HUDEP-2 (cell line): ENCODE measurements at regions not wholly inside any gene's neighbourhood (a gene's known extent, or its start where the extent isn't known, plus 50 kb on each side); places are given as distances from the start of the nearest gene placed in this dataset.
"Not testable (repeated sequence)": the region's sequence is repeated elsewhere in the genome, so short reads cannot be mapped to it uniquely, and the experiment has no call there.

Experiments used
- DNase-seq, 76 experiments: peaks; one replicate each; lab custom pipeline; 2025; ENCODE audit not compliant: unreplicated experiment in 76 of 76; lab: John Stamatoyannopoulos, UW

- DNase-seq, result no peak
Measured at GRCh38 chr3:80017369-80017768, 249.6 kb upstream of the ROBO1 start.

GRCh38 chr3:80014576-80014975 is 246.8 kb upstream of the ROBO1 start:
- no peak for DNase-seq

GRCh38 chr3:80010021-80010571 is 242.3 kb upstream of the ROBO1 start:
- no peak for DNase-seq

GRCh38 chr3:80007522-80007921 is 239.7 kb upstream of the ROBO1 start:
- DNase-seq, result no peak

- no peak for DNase-seq
Measured at GRCh38 chr3:80006315-80006714, 238.5 kb upstream of the ROBO1 start.

- no peak for DNase-seq
Measured at GRCh38 chr3:80000022-80000421, 232.2 kb upstream of the ROBO1 start.

- no peak for DNase-seq
Measured at GRCh38 chr3:79994397-79994796, 226.6 kb upstream of the ROBO1 start.

GRCh38 chr3:79986338-79986737 is 218.5 kb upstream of the ROBO1 start:
- no peak for DNase-seq

- no peak for DNase-seq
Measured at GRCh38 chr3:79985816-79986215, 218.0 kb upstream of the ROBO1 start.

- no peak for DNase-seq
Measured at GRCh38 chr3:79983118-79983517, 215.3 kb upstream of the ROBO1 start.

- no peak for DNase-seq
Measured at GRCh38 chr3:79979990-79980389, 212.2 kb upstream of the ROBO1 start.

GRCh38 chr3:79976466-79976865 is 208.7 kb upstream of the ROBO1 start:
- DNase-seq, result no peak

- no peak for DNase-seq
Measured at GRCh38 chr3:79973917-79974595, 206.3 kb upstream of the ROBO1 start.

- DNase-seq, result no peak
Measured at GRCh38 chr3:79973482-79973881, 205.7 kb upstream of the ROBO1 start.

- no peak for DNase-seq
Measured at GRCh38 chr3:79968418-79968817, 200.6 kb upstream of the ROBO1 start.

- DNase-seq, result no peak
Measured at GRCh38 chr3:79960594-79960993, 192.8 kb upstream of the ROBO1 start.

GRCh38 chr3:79957066-79957465 is 189.3 kb upstream of the ROBO1 start:
- DNase-seq, result no peak

GRCh38 chr3:79954756-79955155 is 187.0 kb upstream of the ROBO1 start:
- DNase-seq, result no peak

GRCh38 chr3:79953591-79954101 is 185.8 kb upstream of the ROBO1 start:
- DNase-seq, result no peak

- not testable (repeated sequence) for DNase-seq
Measured at GRCh38 chr3:79951426-79951825, 183.6 kb upstream of the ROBO1 start.

- no peak for DNase-seq
Measured at GRCh38 chr3:79947957-79948356, 180.2 kb upstream of the ROBO1 start.

- no peak for DNase-seq
Measured at GRCh38 chr3:79947469-79947868, 179.7 kb upstream of the ROBO1 start.

GRCh38 chr3:79937567-79937966 is 169.8 kb upstream of the ROBO1 start:
- no peak for DNase-seq
